H54 (cell line): ENCODE measurements at regions not wholly inside any gene's neighbourhood (a gene's known extent, or its start where the extent isn't known, plus 50 kb on each side); places are given as distances from the start of the nearest gene placed in this dataset.

Experiments used
- DNase-seq: peaks from one replicate; pipeline ENCODE4 v3.0.0; 2011; ENCODE audit warnings: low spot score, mixed read lengths; ENCODE audit not compliant: insufficient read length
- FAIRE-seq: peaks from 3 replicates; lab custom pipeline; 2011; peaks lifted over from hg19 to GRCh38; lab: Jason Lieb, UNC
- POLR2A ChIP-seq: IDR thresholded peaks from 2 replicates; pipeline ENCODE4 v1.6.1; 2011; ENCODE audit warnings: low read depth, mild to moderate bottlenecking, low read length

GRCh38 chr13:106433066-106433465 is 102.4 kb downstream of the EFNB2 start:
- no peak for TF ChIP-seq POLR2A
- FAIRE-seq (peak; percentile 20), DNase-seq (no peak)

DNA sequence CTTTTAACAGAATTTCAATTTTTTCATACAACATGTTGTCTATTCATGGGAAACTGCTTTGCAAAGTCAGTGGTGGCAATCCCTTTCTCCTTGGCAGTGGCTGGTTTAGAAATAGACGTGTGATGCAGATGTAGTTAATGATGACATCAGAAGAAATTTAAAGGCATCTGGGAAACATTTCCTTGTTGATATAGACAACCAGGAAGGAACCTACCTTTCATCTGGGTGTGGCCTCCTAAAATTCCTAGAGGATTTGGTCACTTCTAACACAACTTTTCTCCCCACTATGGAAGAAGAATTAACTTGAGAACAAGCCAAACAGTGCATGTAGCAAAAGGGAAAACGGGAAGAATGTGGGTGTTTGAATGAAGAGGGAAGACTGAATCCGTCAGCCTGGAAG is 102.8 kb downstream of the EFNB2 start:
- TF ChIP-seq POLR2A, result no peak
- DNase-seq (no peak), FAIRE-seq (no peak)

GRCh38 chr13:106426909-106427308 is 108.6 kb downstream of the EFNB2 start:
- FAIRE-seq, result peak; percentile 23
- DNase-seq, result no peak
- no peak for TF ChIP-seq POLR2A

DNA sequence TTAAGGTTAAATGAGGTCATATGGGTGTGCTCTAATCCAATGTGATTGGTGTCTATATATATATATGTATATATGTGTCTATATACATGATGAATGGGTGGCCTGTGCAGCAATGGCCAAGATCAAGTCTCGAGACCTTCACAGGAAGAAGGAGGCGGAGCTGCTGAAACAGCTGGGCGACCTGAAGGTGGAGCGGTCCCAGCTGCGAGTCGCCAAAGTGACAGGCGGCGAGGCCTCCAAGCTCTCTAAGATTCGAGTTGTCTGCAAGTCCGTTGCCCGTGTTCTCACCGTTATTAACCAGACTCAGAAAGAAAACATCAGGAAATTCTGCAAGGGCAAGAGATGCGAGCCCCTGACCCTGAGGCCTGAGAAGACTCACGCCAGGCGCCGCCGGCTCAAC is 109.8 kb downstream of the EFNB2 start:
- no peak for TF ChIP-seq POLR2A
- FAIRE-seq, result no peak
- no peak for DNase-seq

DNA sequence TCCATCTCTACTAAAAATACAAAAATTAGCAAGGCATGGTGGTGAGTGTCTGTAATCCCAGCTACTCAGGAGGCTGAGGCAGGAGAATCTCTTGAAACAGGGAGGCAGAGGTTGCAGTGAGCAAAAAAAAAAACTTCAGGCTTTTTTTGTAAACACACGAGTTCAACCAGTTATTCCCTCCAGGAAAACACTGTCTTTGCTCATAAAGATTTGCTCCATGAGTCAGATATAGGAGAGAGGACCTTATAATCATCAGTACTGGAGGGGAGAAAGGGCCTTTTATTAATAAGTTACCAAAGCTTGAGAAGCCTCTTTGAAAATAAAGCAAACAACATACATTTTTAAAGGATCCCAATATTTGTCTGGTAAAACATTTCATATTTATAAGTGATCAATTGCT is 110.7 kb downstream of the EFNB2 start:
- DNase-seq (no peak), FAIRE-seq (peak; percentile 36)
- TF ChIP-seq POLR2A, result no peak

GRCh38 chr13:106423530-106423929 is 111.9 kb downstream of the EFNB2 start:
- DNase-seq (no peak), FAIRE-seq (no peak)
- TF ChIP-seq POLR2A, result no peak

DNA sequence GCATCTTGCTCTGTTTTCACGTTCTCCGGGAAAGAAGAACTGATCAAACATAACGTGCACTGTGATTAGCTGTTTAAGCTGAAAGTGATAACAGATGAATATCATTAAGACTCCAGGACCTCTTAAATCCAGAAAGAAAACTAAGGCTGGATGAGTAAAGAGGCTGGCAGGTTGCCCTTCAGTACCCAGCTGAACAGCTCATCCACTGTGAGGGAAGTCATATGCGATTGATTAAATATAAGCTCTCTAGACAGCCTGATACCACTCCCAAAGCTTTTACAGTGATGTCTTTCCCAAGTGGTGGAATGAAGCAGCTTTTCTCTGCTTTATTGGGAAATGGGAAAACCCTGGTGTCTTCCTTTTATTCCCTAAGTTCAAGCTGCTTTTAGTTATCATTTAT is 116.9 kb downstream of the EFNB2 start:
- DNase-seq (no peak), FAIRE-seq (peak; percentile 43)
- no peak for TF ChIP-seq POLR2A

GRCh38 chr13:106417467-106418110 is 117.9 kb downstream of the EFNB2 start:
- peak; percentile 48 for FAIRE-seq
- TF ChIP-seq POLR2A, result no peak
- DNase-seq, result no peak

DNA sequence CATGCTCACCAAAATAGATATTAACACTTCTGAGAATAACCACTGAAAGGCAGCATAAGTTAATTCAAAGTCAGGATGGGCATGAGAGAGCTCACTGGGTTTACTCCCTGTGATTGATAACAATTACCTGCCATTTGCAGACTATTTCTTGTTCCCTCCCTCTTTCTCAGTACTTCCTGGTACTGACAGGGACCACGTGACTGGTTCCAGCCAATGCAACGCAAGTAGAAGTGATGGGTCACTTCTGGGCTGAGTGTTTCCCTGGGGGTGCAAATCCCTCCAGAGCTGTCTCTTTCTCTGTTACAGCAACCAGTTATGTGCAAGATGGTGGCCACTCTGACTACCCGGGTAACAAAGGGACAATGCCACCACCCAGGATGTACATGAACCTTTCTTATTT is 118.8 kb downstream of the EFNB2 start:
- TF ChIP-seq POLR2A, result no peak
- DNase-seq (no peak), FAIRE-seq (peak; percentile 55)

- no peak for DNase-seq
- peak; percentile 27 for FAIRE-seq
- no peak for TF ChIP-seq POLR2A
These were observed 119.5 kb downstream of the EFNB2 start for GRCh38 chr13:106415971-106416370.

GRCh38 chr13:106415442-106415841 is 120.0 kb downstream of the EFNB2 start:
- peak; percentile 55 for FAIRE-seq
- TF ChIP-seq POLR2A, result no peak
- no peak for DNase-seq

- DNase-seq (peak; percentile 11), FAIRE-seq (peak; percentile 66)
- TF ChIP-seq POLR2A, result no peak
These were observed 128.1 kb downstream of the EFNB2 start for GRCh38 chr13:106407338-106407737.

DNA sequence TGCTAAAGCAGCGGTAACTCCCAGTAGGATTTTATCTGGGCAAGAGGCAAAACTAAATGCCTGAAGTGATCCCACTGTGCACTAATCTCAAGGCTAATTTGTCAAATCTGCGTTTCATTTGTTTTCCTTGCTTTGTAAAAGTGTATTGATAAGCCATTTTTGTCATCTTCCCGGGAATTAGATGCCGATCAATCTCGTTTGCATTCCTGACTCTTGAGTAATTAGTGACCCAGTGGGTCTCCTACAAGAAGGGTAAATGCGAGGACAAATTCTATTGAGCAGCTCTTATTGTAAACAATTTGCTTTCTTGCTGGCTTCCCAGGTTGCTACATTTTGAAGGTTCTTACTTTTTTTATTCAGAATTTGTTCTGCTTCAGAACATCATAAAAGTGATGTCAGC is 129.7 kb downstream of the EFNB2 start:
- TF ChIP-seq POLR2A, result no peak
- DNase-seq (no peak), FAIRE-seq (no peak)

DNA sequence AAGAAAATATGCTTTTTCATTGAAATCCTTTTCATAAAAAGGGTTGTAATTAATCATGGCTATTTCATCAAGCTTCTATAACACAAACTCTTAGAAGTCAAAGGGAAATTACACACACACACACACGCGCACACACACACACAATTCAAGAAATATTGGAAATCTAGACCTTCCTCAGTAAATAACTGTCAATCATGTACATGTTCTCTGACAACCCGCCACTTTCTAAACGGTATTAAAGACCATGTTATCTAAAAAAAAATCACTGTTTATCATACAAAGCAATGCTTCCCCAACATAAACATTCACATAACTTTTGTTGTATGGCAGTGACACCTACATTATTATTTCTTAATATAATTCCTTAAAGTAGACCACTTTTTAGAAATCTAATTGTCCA is 132.2 kb downstream of the EFNB2 start:
- no peak for TF ChIP-seq POLR2A
- DNase-seq, result no peak
- FAIRE-seq, result peak; percentile 70

GRCh38 chr13:106402866-106403265 is 132.6 kb downstream of the EFNB2 start:
- no peak for TF ChIP-seq POLR2A
- DNase-seq (no peak), FAIRE-seq (peak; percentile 52)
